ENCODE measurements at regions not wholly inside any gene's neighbourhood (a gene's known extent, or its start where the extent isn't known, plus 50 kb on each side); places are given as distances from the start of the nearest gene placed in this dataset.
A peak's percentile ranks its signal among the peaks of the same experiment; 100 is the strongest.

DNA sequence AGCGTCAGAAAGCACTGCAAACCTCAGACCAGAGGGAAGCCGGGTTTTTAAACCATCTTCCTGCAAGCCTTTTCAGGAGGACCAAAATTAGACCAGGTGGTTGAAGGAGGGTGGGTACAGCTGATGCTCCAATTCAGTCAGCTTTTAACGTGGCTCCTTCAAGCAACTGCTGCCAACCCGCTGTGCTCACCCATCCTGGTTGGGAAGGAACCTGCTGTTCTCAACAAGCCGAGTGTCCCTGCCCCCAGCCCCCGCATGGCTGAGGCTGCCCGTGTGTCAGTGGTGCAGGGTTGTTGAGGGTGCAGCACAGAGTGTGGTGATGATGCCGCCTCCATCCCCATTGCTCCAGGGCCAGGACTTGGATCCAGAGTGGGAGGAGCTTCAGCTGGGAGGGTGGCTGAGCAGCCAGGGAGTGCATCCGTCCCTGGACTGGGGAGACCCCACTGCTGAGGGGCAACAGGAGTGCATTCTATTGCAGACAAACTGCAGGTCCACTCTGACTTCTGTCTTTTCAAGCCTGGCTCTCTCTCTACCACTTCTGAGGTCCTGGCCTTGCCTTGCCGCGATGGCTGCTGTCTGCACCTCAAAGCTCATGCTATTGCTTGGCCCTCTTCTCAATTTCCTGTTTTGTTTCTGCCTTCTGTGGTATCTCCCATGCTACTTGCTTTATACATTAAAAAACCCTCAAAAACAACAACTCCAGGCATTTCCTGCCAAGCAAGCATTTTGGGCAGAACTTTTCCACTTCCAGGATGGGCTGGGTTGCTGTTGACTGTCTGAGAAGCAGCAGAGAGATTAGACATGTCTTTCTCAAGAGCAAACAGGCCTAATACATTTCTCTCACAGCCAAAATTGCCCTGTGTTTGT is 134.7 kb downstream of the DNAJB6 start:
- no peak overlapping the region for H3K4me3 ChIP-seq (ENCODE audit: low read depth in 1 of 2, low read length in 1 of 2)
- no peaks in the 10 kb centered on the region for H3K9me3 ChIP-seq
- no peaks in the 10 kb centered on the region for H3K4me1 ChIP-seq (ENCODE audit: control insufficient read depth in 1 of 2, insufficient read depth in 1 of 2, low read depth in 1 of 2, low read length in 1 of 2)
- H3K27ac ChIP-seq = no peak overlapping the region
- H3K27me3 ChIP-seq = peaks cover 6% of the 10 kb centered on the region
- TF ChIP-seq CTCF (IDR thresholded peaks at IDR 0.05) = no peak
- H3K36me3 ChIP-seq = no peaks in the 10 kb centered on the region

- Histone ChIP-seq H3K9me3 (no peaks in the 10 kb centered on the region), H3K36me3 (no peaks in the 10 kb centered on the region), H3K4me3 (ENCODE audit: low read depth in 1 of 2, low read length in 1 of 2) (no peak overlapping the region), H3K27me3 (no peaks in the 10 kb centered on the region), H3K27ac (no peak overlapping the region), H3K4me1 (ENCODE audit: control insufficient read depth in 1 of 2, insufficient read depth in 1 of 2, low read depth in 1 of 2, low read length in 1 of 2) (no peaks in the 10 kb centered on the region)
- no peak for TF ChIP-seq CTCF (IDR thresholded peaks at IDR 0.05)
Observed at GRCh38 chr7:157472311-157473050, 135.7 kb downstream of the DNAJB6 start.

DNA sequence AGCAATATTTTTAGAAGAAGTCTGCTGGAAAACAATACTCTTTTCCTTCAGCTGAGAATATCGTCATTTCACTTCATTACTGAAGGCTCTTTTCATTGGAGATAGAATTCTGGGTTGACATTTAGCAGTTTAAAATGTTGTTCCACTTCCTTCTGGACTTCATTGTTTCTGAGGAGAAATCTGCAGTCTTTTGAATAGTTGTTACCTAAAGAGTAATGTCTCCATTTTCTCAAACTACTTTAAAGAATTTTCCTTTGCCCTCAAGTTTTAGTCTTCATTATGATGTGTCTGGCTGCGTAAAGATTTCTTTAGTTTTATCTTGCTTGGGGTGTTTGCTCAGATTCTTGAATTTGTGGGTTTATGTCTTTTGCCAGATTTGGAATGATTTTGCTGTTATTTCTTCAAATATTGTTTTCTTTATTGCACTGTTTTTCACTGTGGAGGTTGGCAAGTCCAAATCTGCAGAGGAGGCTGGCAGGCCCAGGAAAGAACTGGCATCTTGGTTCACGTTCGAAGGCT is 136.3 kb downstream of the DNAJB6 start:
- no peak overlapping the region for H3K27ac ChIP-seq
- no peak for TF ChIP-seq CTCF (IDR thresholded peaks at IDR 0.05)
- no peaks in the 10 kb centered on the region for H3K27me3 ChIP-seq

DNA sequence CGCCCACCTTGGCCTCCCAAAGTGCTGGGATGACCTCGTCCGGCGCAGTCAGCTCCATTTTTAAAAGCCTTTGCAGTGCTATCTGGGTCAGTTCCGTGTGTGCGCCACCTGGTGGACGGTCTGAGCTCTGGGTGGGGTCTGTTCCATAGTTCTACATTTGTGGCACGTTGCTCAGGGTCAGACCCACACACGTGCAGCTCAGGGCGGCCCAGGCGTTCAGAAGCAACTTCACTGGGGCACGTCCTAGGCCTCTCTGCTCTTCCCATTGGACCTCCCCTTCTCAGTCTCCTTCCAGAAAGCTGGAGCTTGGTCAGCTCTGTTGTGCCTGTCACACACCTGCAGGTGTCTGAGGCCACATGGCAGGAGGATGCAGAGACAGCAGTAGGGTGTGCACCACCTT is 137.9 kb downstream of the DNAJB6 start:
- peak; percentile 55 for TF ChIP-seq CTCF (IDR thresholded peaks at IDR 0.05)
- H3K9me3 ChIP-seq = no peaks in the 10 kb centered on the region
- H3K27ac ChIP-seq = no peak overlapping the region
- H3K36me3 ChIP-seq = no peaks in the 10 kb centered on the region
- no peak overlapping the region for H3K4me3 ChIP-seq (ENCODE audit: low read depth in 1 of 2, low read length in 1 of 2)
- no peaks in the 10 kb centered on the region for H3K27me3 ChIP-seq
- no peaks in the 10 kb centered on the region for H3K4me1 ChIP-seq (ENCODE audit: control insufficient read depth in 1 of 2, insufficient read depth in 1 of 2, low read depth in 1 of 2, low read length in 1 of 2)

More for the DNA sequence above, 136.3 kb downstream of the DNAJB6 start:
- Histone ChIP-seq H3K9me3 (no peaks in the 10 kb centered on the region), H3K4me1 (ENCODE audit: control insufficient read depth in 1 of 2, insufficient read depth in 1 of 2, low read depth in 1 of 2, low read length in 1 of 2) (no peaks in the 10 kb centered on the region), H3K4me3 (ENCODE audit: low read depth in 1 of 2, low read length in 1 of 2) (no peak overlapping the region), H3K36me3 (no peaks in the 10 kb centered on the region)

DNA sequence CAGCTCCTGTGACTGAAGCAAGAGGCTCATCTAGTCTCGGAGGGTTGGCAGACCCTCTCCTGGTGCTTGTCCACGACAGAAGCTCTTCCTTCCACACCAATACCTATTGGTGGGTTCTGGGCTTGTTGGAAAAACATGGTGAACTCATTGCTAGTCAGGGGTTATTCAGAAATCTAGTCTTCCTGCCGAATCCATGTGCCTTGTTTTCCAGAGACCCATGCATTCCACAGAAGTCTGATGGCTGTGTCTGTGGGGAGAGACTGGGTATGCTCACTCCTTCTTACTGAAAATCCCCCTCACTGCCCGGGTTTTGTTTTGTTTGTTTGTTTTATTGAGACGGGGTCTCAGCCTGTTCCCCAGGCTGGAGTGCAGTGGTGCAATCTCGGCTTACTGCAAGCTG is 138.3 kb downstream of the DNAJB6 start:
- no peak for TF ChIP-seq CTCF (IDR thresholded peaks at IDR 0.05)
- Histone ChIP-seq H3K36me3 (no peaks in the 10 kb centered on the region), H3K9me3 (no peaks in the 10 kb centered on the region), H3K27ac (no peak overlapping the region), H3K4me3 (ENCODE audit: low read depth in 1 of 2, low read length in 1 of 2) (no peak overlapping the region), H3K4me1 (ENCODE audit: control insufficient read depth in 1 of 2, insufficient read depth in 1 of 2, low read depth in 1 of 2, low read length in 1 of 2) (no peaks in the 10 kb centered on the region), H3K27me3 (no peaks in the 10 kb centered on the region)
